GM12873 (cell line): ENCODE measurements at regions not wholly inside any gene's neighbourhood (a gene's known extent, or its start where the extent isn't known, plus 50 kb on each side); places are given as distances from the start of the nearest gene placed in this dataset.

Experiments used
- CTCF ChIP-seq: IDR thresholded peaks from 2 replicates; pipeline ENCODE4 v1.5.1; 2012; ENCODE audit warnings: low read depth, mild to moderate bottlenecking, moderate library complexity, low read length, control low read depth; ENCODE audit not compliant: insufficient read depth; ENCODE audit errors: missing control alignments

- TF ChIP-seq CTCF, result no peak
These were observed 60.4 kb upstream of the GPBP1 start for GRCh38 chr5:57113481-57113880.

- no peak for TF ChIP-seq CTCF
These were observed 56.3 kb upstream of the GPBP1 start for GRCh38 chr5:57117596-57117995.

- TF ChIP-seq CTCF, result no peak
These were observed 54.8 kb upstream of the GPBP1 start for GRCh38 chr5:57119031-57119430.

GRCh38 chr5:57124014-57124413 is 49.8 kb upstream of the GPBP1 start:
- TF ChIP-seq CTCF, result no peak
